Endothelial cell of hepatic sinusoid (primary cell): ENCODE measurements at regions not wholly inside any gene's neighbourhood (a gene's known extent, or its start where the extent isn't known, plus 50 kb on each side); places are given as distances from the start of the nearest gene placed in this dataset.
"Not testable (repeated sequence)": the region's sequence is repeated elsewhere in the genome, so short reads cannot be mapped to it uniquely, and the experiment has no call there.

Experiments
- in situ Hi-C: cut with HindIII; loops from 2 replicates; pipeline ENCODE4 v1.10.0; 2017; ENCODE audit warnings: low sequenced_read_pairs

- in situ Hi-C loops: no loop called here
Observed at GRCh38 chr13:61144834-61145593, 270.6 kb downstream of the PCDH20 start.

GRCh38 chr13:61144301-61144700 is 271.3 kb downstream of the PCDH20 start:
- in situ Hi-C loops: no loop called here

- in situ Hi-C loops: no loop called here
Observed at GRCh38 chr13:61142506-61142905, 273.1 kb downstream of the PCDH20 start.

- in situ Hi-C loops: no loop called here
Observed at GRCh38 chr13:61138857-61139256, 276.8 kb downstream of the PCDH20 start.

- in situ Hi-C loops: no loop called here
Observed at GRCh38 chr13:61136515-61136914, 279.1 kb downstream of the PCDH20 start.

GRCh38 chr13:61136093-61136492 is 279.6 kb downstream of the PCDH20 start:
- in situ Hi-C loops: no loop called here

- in situ Hi-C loops: no loop called here
Observed at GRCh38 chr13:61135583-61135982, 280.1 kb downstream of the PCDH20 start.

GRCh38 chr13:61128850-61129645 is 286.6 kb downstream of the PCDH20 start:
- in situ Hi-C loops: no loop called here

GRCh38 chr13:61123538-61124289 is 291.9 kb downstream of the PCDH20 start:
- in situ Hi-C loops: loop anchor here (5.0 kb wide), 1 partner anchor 49 kb away; no protein-coding TSS in a partner anchor

- in situ Hi-C loops: no loop called here
Observed at GRCh38 chr13:61113140-61113658, 302.4 kb downstream of the PCDH20 start.

- in situ Hi-C loops: no loop called here
Observed at GRCh38 chr13:61111529-61111928, 304.1 kb downstream of the PCDH20 start.

- in situ Hi-C loops: no loop called here
Observed at GRCh38 chr13:61110732-61111131, 304.9 kb downstream of the PCDH20 start.

- in situ Hi-C loops: no loop called here
Observed at GRCh38 chr13:61109741-61110140, 305.9 kb downstream of the PCDH20 start.

GRCh38 chr13:61107989-61108388 is 307.7 kb downstream of the PCDH20 start:
- in situ Hi-C loops: no loop called here

GRCh38 chr13:61095885-61096284 is 319.8 kb downstream of the PCDH20 start:
- in situ Hi-C loops: no loop called here

- in situ Hi-C loops: no loop called here
Observed at GRCh38 chr13:61094865-61095264, 320.8 kb downstream of the PCDH20 start.

- in situ Hi-C loops: not testable (repeated sequence)
Observed at GRCh38 chr13:61089894-61090293, 325.8 kb downstream of the PCDH20 start.

GRCh38 chr13:61086087-61086486 is 329.6 kb downstream of the PCDH20 start:
- in situ Hi-C loops: no loop called here

- in situ Hi-C loops: no loop called here
Observed at GRCh38 chr13:61084988-61085387, 330.7 kb downstream of the PCDH20 start.

GRCh38 chr13:61078976-61079770 is 336.5 kb downstream of the PCDH20 start:
- in situ Hi-C loops: no loop called here
